HL-60 (cell line): ENCODE measurements at regions not wholly inside any gene's neighbourhood (a gene's known extent, or its start where the extent isn't known, plus 50 kb on each side); places are given as distances from the start of the nearest gene placed in this dataset.

ENCODE experiments used
- GABPA ChIP-seq: IDR thresholded peaks from 2 replicates; pipeline ENCODE4 v1.6.1; 2012; ENCODE audit warnings: low read depth
- POLR2AphosphoS5 ChIP-seq: IDR thresholded peaks from 2 replicates; pipeline ENCODE4 v1.6.1; 2012; ENCODE audit warnings: low read depth
- SPI1 ChIP-seq: IDR thresholded peaks from 2 replicates; pipeline ENCODE4 v1.6.1; 2012; ENCODE audit warnings: low read depth, mild to moderate bottlenecking, borderline replicate concordance
- TF ChIP-seq, protein P1 (sequence below): IDR thresholded peaks from one replicate; pipeline ENCODE4 v1.5.1; 2011; ENCODE audit warnings: low read length, control low read depth, inconsistent platforms; ENCODE audit not compliant: insufficient read depth
- TF ChIP-seq, protein P2 (sequence below): IDR thresholded peaks from 2 replicates; pipeline ENCODE4 v1.6.1; 2012; ENCODE audit warnings: low read depth; ENCODE audit not compliant: insufficient replicate concordance

DNA sequence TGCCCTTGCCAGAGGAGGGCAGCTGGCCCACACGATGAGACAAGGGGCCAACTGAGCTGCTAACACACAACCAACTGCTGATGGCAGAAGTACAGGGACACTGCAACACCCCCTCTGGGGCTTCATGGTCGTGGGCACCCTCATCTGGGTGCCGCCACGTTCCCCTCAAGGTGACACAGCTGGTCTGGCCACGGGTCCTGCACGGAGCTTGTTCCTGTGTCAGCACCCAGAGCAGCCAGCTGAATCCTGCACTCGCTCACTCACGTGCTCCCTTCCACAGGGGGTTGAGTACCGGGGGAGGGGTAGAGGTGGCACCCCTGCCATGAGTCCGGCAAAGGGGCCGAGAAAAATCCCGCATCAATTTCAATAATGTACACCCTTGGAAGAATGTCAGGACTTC, 1319.1 kb downstream of the REEP3 start:
- TF ChIP-seq GABPA (no peak), POLR2AphosphoS5 (no peak), SPI1 (no peak)
- TF ChIP-seq, protein P1, sequence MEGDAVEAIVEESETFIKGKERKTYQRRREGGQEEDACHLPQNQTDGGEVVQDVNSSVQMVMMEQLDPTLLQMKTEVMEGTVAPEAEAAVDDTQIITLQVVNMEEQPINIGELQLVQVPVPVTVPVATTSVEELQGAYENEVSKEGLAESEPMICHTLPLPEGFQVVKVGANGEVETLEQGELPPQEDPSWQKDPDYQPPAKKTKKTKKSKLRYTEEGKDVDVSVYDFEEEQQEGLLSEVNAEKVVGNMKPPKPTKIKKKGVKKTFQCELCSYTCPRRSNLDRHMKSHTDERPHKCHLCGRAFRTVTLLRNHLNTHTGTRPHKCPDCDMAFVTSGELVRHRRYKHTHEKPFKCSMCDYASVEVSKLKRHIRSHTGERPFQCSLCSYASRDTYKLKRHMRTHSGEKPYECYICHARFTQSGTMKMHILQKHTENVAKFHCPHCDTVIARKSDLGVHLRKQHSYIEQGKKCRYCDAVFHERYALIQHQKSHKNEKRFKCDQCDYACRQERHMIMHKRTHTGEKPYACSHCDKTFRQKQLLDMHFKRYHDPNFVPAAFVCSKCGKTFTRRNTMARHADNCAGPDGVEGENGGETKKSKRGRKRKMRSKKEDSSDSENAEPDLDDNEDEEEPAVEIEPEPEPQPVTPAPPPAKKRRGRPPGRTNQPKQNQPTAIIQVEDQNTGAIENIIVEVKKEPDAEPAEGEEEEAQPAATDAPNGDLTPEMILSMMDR = no peak
- TF ChIP-seq, protein P2, sequence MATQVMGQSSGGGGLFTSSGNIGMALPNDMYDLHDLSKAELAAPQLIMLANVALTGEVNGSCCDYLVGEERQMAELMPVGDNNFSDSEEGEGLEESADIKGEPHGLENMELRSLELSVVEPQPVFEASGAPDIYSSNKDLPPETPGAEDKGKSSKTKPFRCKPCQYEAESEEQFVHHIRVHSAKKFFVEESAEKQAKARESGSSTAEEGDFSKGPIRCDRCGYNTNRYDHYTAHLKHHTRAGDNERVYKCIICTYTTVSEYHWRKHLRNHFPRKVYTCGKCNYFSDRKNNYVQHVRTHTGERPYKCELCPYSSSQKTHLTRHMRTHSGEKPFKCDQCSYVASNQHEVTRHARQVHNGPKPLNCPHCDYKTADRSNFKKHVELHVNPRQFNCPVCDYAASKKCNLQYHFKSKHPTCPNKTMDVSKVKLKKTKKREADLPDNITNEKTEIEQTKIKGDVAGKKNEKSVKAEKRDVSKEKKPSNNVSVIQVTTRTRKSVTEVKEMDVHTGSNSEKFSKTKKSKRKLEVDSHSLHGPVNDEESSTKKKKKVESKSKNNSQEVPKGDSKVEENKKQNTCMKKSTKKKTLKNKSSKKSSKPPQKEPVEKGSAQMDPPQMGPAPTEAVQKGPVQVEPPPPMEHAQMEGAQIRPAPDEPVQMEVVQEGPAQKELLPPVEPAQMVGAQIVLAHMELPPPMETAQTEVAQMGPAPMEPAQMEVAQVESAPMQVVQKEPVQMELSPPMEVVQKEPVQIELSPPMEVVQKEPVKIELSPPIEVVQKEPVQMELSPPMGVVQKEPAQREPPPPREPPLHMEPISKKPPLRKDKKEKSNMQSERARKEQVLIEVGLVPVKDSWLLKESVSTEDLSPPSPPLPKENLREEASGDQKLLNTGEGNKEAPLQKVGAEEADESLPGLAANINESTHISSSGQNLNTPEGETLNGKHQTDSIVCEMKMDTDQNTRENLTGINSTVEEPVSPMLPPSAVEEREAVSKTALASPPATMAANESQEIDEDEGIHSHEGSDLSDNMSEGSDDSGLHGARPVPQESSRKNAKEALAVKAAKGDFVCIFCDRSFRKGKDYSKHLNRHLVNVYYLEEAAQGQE = no peak
